VCaP (cell line): ENCODE measurements at regions not wholly inside any gene's neighbourhood (a gene's known extent, or its start where the extent isn't known, plus 50 kb on each side); places are given as distances from the start of the nearest gene placed in this dataset.

Source experiments
- H3K27ac ChIP-seq: fragments of 450-650 bp; 2 replicates; pipeline ENCODE4 v1.5.1; 2017
- CTCF ChIP-seq: fragments of 450-650 bp; conservative IDR thresholded peaks from 2 replicates; pipeline ENCODE4 v1.5.1; 2017; ENCODE audit warnings: mild to moderate bottlenecking, moderate library complexity

GRCh38 chr17:51487947-51488346 lies 227.6 kb downstream of the UTP18 start:
- peak; percentile 25; the same call in 1 of the 2 replicates for TF ChIP-seq CTCF
- H3K27ac ChIP-seq = no peak overlapping the region

GRCh38 chr17:51491416-51491815 lies 231.1 kb downstream of the UTP18 start:
- no peak overlapping the region for H3K27ac ChIP-seq
- no peak for TF ChIP-seq CTCF

- TF ChIP-seq CTCF = no peak
- no peak overlapping the region for H3K27ac ChIP-seq
Observed at GRCh38 chr17:51493206-51493605, 232.9 kb downstream of the UTP18 start.

GRCh38 chr17:51496378-51496777 lies 236.0 kb downstream of the UTP18 start:
- no peak for TF ChIP-seq CTCF
- H3K27ac ChIP-seq = no peak overlapping the region

- no peak overlapping the region for H3K27ac ChIP-seq
- TF ChIP-seq CTCF = no peak
Observed at GRCh38 chr17:51499897-51500296, 239.6 kb downstream of the UTP18 start.

GRCh38 chr17:51500454-51500853 lies 240.1 kb downstream of the UTP18 start:
- H3K27ac ChIP-seq = no peak overlapping the region
- no peak for TF ChIP-seq CTCF

- no peak for TF ChIP-seq CTCF
- H3K27ac ChIP-seq = no peak overlapping the region
Observed at GRCh38 chr17:51505450-51505849, 245.1 kb downstream of the UTP18 start.

GRCh38 chr17:51507444-51507843 lies 247.1 kb downstream of the UTP18 start:
- H3K27ac ChIP-seq = no peak overlapping the region
- TF ChIP-seq CTCF = no peak
